ENCODE measurements at regions not wholly inside any gene's neighbourhood (a gene's known extent, or its start where the extent isn't known, plus 50 kb on each side); places are given as distances from the start of the nearest gene placed in this dataset.

- no peaks in the 10 kb centered on the region for H3K27me3 Mint-ChIP-seq
- H3K9me3 Mint-ChIP-seq, result peaks cover 0 to 20% (median 0%) of the 10 kb centered on the region in 5 donors
- ChIA-PET CTCF (no interaction called here), POLR2A (no interaction called here)
- H3K27me3 ChIP-seq (ENCODE audit: insufficient read depth, low read length, poor library complexity, severe bottlenecking), result no peaks in the 10 kb centered on the region
- H3K9me3 ChIP-seq (ENCODE audit: low read length), result no peaks in the 10 kb centered on the region
- H3K27ac Mint-ChIP-seq, result no peak overlapping the region
- no peaks in the 10 kb centered on the region for H3K36me3 Mint-ChIP-seq
- no peaks in the 10 kb centered on the region for H3K4me1 Mint-ChIP-seq
- no peak overlapping the region for H3K27ac ChIP-seq (ENCODE audit: low read depth, low read length)
- no peak for DNase-seq
- no peaks in the 10 kb centered on the region for H3K4me1 ChIP-seq (ENCODE audit: insufficient read depth, low read length)
- H3K4me3 ChIP-seq (ENCODE audit: low read length), result no peak overlapping the region
- no peaks in the 10 kb centered on the region for H3K36me3 ChIP-seq (ENCODE audit: insufficient read depth, low read length)
- H3K4me3 Mint-ChIP-seq, result no peak overlapping the region
These were observed 911.8 kb downstream of the CENPC start for GRCh38 chr4:66633477-66633876.

- no peak overlapping the region for H3K27ac Mint-ChIP-seq
- CTCF ChIA-PET, result no interaction called here
- POLR2A ChIA-PET, result no interaction called here
- H3K27me3 ChIP-seq (ENCODE audit: insufficient read depth, low read length, poor library complexity, severe bottlenecking), result no peaks in the 10 kb centered on the region
- H3K9me3 Mint-ChIP-seq, result peaks cover 0 to 20% (median 0%) of the 10 kb centered on the region in 5 donors
- H3K27me3 Mint-ChIP-seq, result no peaks in the 10 kb centered on the region
- no peaks in the 10 kb centered on the region for H3K36me3 Mint-ChIP-seq
- no peak overlapping the region for H3K4me3 Mint-ChIP-seq
- no peak overlapping the region for H3K27ac ChIP-seq (ENCODE audit: low read depth, low read length)
- H3K4me3 ChIP-seq (ENCODE audit: low read length), result no peak overlapping the region
- H3K9me3 ChIP-seq (ENCODE audit: low read length), result no peaks in the 10 kb centered on the region
- H3K4me1 ChIP-seq (ENCODE audit: insufficient read depth, low read length), result no peaks in the 10 kb centered on the region
- H3K4me1 Mint-ChIP-seq, result no peaks in the 10 kb centered on the region
- H3K36me3 ChIP-seq (ENCODE audit: insufficient read depth, low read length), result no peaks in the 10 kb centered on the region
- DNase-seq, result no peak
These were observed 915.4 kb downstream of the CENPC start for GRCh38 chr4:66629927-66630326.

GRCh38 chr4:66628146-66628545 is 917.2 kb downstream of the CENPC start:
- POLR2A ChIA-PET, result no interaction called here
- Mint-ChIP-seq H3K27me3 (no peaks in the 10 kb centered on the region), H3K36me3 (no peaks in the 10 kb centered on the region), H3K27ac (no peak overlapping the region), H3K9me3 (peaks cover 0 to 20% (median 2%) of the 10 kb centered on the region in 5 donors), H3K4me3 (no peak overlapping the region), H3K4me1 (no peaks in the 10 kb centered on the region)
- Histone ChIP-seq H3K27me3 (ENCODE audit: insufficient read depth, low read length, poor library complexity, severe bottlenecking) (no peaks in the 10 kb centered on the region), H3K9me3 (ENCODE audit: low read length) (no peaks in the 10 kb centered on the region), H3K27ac (ENCODE audit: low read depth, low read length) (no peak overlapping the region), H3K36me3 (ENCODE audit: insufficient read depth, low read length) (no peaks in the 10 kb centered on the region), H3K4me1 (ENCODE audit: insufficient read depth, low read length) (no peaks in the 10 kb centered on the region), H3K4me3 (ENCODE audit: low read length) (no peak overlapping the region)
- DNase-seq, result no peak
- CTCF ChIA-PET, result no interaction called here

GRCh38 chr4:66625480-66625879 is 919.8 kb downstream of the CENPC start:
- CTCF ChIA-PET, result no interaction called here
- no peak overlapping the region for H3K4me3 ChIP-seq (ENCODE audit: low read length)
- H3K27ac ChIP-seq (ENCODE audit: low read depth, low read length), result no peak overlapping the region
- no peaks in the 10 kb centered on the region for H3K9me3 ChIP-seq (ENCODE audit: low read length)
- H3K4me1 Mint-ChIP-seq, result no peaks in the 10 kb centered on the region
- no peaks in the 10 kb centered on the region for H3K27me3 ChIP-seq (ENCODE audit: insufficient read depth, low read length, poor library complexity, severe bottlenecking)
- no peak overlapping the region for H3K4me3 Mint-ChIP-seq
- no peak overlapping the region for H3K27ac Mint-ChIP-seq
- H3K36me3 ChIP-seq (ENCODE audit: insufficient read depth, low read length), result no peaks in the 10 kb centered on the region
- peaks cover 4 to 20% (median 5%) of the 10 kb centered on the region in 5 donors for H3K9me3 Mint-ChIP-seq
- H3K4me1 ChIP-seq (ENCODE audit: insufficient read depth, low read length), result no peaks in the 10 kb centered on the region
- DNase-seq, result no peak
- H3K27me3 Mint-ChIP-seq, result no peaks in the 10 kb centered on the region
- no peaks in the 10 kb centered on the region for H3K36me3 Mint-ChIP-seq
- POLR2A ChIA-PET, result no interaction called here

GRCh38 chr4:66613591-66613990 is 931.7 kb downstream of the CENPC start:
- Mint-ChIP-seq H3K27ac (no peak overlapping the region), H3K27me3 (no peaks in the 10 kb centered on the region), H3K36me3 (no peaks in the 10 kb centered on the region), H3K9me3 (peaks cover 2 to 41% (median 17%) of the 10 kb centered on the region in 5 donors), H3K4me1 (no peaks in the 10 kb centered on the region), H3K4me3 (no peak overlapping the region)
- no peak for DNase-seq
- no peaks in the 10 kb centered on the region for H3K4me1 ChIP-seq (ENCODE audit: insufficient read depth, low read length)
- ChIA-PET POLR2A (no interaction called here), CTCF (no interaction called here)
- H3K27ac ChIP-seq (ENCODE audit: low read depth, low read length), result no peak overlapping the region
- H3K36me3 ChIP-seq (ENCODE audit: insufficient read depth, low read length), result no peaks in the 10 kb centered on the region
- no peaks in the 10 kb centered on the region for H3K9me3 ChIP-seq (ENCODE audit: low read length)
- H3K4me3 ChIP-seq (ENCODE audit: low read length), result no peak overlapping the region
- no peaks in the 10 kb centered on the region for H3K27me3 ChIP-seq (ENCODE audit: insufficient read depth, low read length, poor library complexity, severe bottlenecking)

GRCh38 chr4:66609014-66609413 is 936.3 kb downstream of the CENPC start:
- CTCF ChIA-PET, result no interaction called here

GRCh38 chr4:66606908-66607307 is 936.6 kb upstream of the EPHA5 start:
- no peaks in the 10 kb centered on the region for H3K36me3 ChIP-seq (ENCODE audit: insufficient read depth, low read length)
- ChIA-PET POLR2A (no interaction called here), CTCF (no interaction called here)
- no peaks in the 10 kb centered on the region for H3K4me1 ChIP-seq (ENCODE audit: insufficient read depth, low read length)
- Mint-ChIP-seq H3K36me3 (no peaks in the 10 kb centered on the region), H3K27ac (no peak overlapping the region), H3K27me3 (no peaks in the 10 kb centered on the region), H3K4me1 (no peaks in the 10 kb centered on the region), H3K4me3 (no peak overlapping the region), H3K9me3 (peaks cover 2 to 16% (median 5%) of the 10 kb centered on the region in 5 donors)
- no peak for DNase-seq
- H3K27me3 ChIP-seq (ENCODE audit: insufficient read depth, low read length, poor library complexity, severe bottlenecking), result no peaks in the 10 kb centered on the region
- no peak overlapping the region for H3K4me3 ChIP-seq (ENCODE audit: low read length)
- no peaks in the 10 kb centered on the region for H3K9me3 ChIP-seq (ENCODE audit: low read length)
- no peak overlapping the region for H3K27ac ChIP-seq (ENCODE audit: low read depth, low read length)

More at GRCh38 chr4:66609014-66609413, 936.3 kb downstream of the CENPC start:
- H3K4me3 ChIP-seq (ENCODE audit: low read length), result no peak overlapping the region
- Mint-ChIP-seq H3K27me3 (no peaks in the 10 kb centered on the region), H3K4me3 (no peak overlapping the region), H3K36me3 (no peaks in the 10 kb centered on the region), H3K4me1 (no peaks in the 10 kb centered on the region), H3K27ac (no peak overlapping the region), H3K9me3 (peaks cover 0 to 19% (median 6%) of the 10 kb centered on the region in 5 donors)
- no peaks in the 10 kb centered on the region for H3K36me3 ChIP-seq (ENCODE audit: insufficient read depth, low read length)
- H3K27ac ChIP-seq (ENCODE audit: low read depth, low read length), result no peak overlapping the region
- no peak for DNase-seq
- H3K9me3 ChIP-seq (ENCODE audit: low read length), result no peaks in the 10 kb centered on the region
- H3K27me3 ChIP-seq (ENCODE audit: insufficient read depth, low read length, poor library complexity, severe bottlenecking), result no peaks in the 10 kb centered on the region
- H3K4me1 ChIP-seq (ENCODE audit: insufficient read depth, low read length), result no peaks in the 10 kb centered on the region
- POLR2A ChIA-PET, result no interaction called here

GRCh38 chr4:66606215-66606614 is 935.9 kb upstream of the EPHA5 start:
- Mint-ChIP-seq H3K4me1 (no peaks in the 10 kb centered on the region), H3K9me3 (peaks cover 2 to 23% (median 5%) of the 10 kb centered on the region in 5 donors), H3K4me3 (no peak overlapping the region), H3K27ac (no peak overlapping the region), H3K27me3 (no peaks in the 10 kb centered on the region), H3K36me3 (no peaks in the 10 kb centered on the region)
- no peaks in the 10 kb centered on the region for H3K27me3 ChIP-seq (ENCODE audit: insufficient read depth, low read length, poor library complexity, severe bottlenecking)
- CTCF ChIA-PET, result no interaction called here
- H3K9me3 ChIP-seq (ENCODE audit: low read length), result no peaks in the 10 kb centered on the region
- POLR2A ChIA-PET, result no interaction called here
- H3K27ac ChIP-seq (ENCODE audit: low read depth, low read length), result no peak overlapping the region
- no peak overlapping the region for H3K4me3 ChIP-seq (ENCODE audit: low read length)
- no peaks in the 10 kb centered on the region for H3K4me1 ChIP-seq (ENCODE audit: insufficient read depth, low read length)
- DNase-seq, result no peak
- H3K36me3 ChIP-seq (ENCODE audit: insufficient read depth, low read length), result no peaks in the 10 kb centered on the region

GRCh38 chr4:66604192-66604591 is 933.9 kb upstream of the EPHA5 start:
- no peak for DNase-seq
- H3K4me1 Mint-ChIP-seq, result no peaks in the 10 kb centered on the region
- peaks cover 5 to 23% (median 8%) of the 10 kb centered on the region in 5 donors for H3K9me3 Mint-ChIP-seq
- no peaks in the 10 kb centered on the region for H3K36me3 Mint-ChIP-seq
- H3K36me3 ChIP-seq (ENCODE audit: insufficient read depth, low read length), result no peaks in the 10 kb centered on the region
- no peaks in the 10 kb centered on the region for H3K9me3 ChIP-seq (ENCODE audit: low read length)
- ChIA-PET CTCF (no interaction called here), POLR2A (no interaction called here)
- no peak overlapping the region for H3K4me3 ChIP-seq (ENCODE audit: low read length)
- no peak overlapping the region for H3K4me3 Mint-ChIP-seq
- H3K27me3 Mint-ChIP-seq, result no peaks in the 10 kb centered on the region
- H3K27ac ChIP-seq (ENCODE audit: low read depth, low read length), result no peak overlapping the region
- H3K27ac Mint-ChIP-seq, result no peak overlapping the region
- no peaks in the 10 kb centered on the region for H3K4me1 ChIP-seq (ENCODE audit: insufficient read depth, low read length)
- no peaks in the 10 kb centered on the region for H3K27me3 ChIP-seq (ENCODE audit: insufficient read depth, low read length, poor library complexity, severe bottlenecking)

All from CD8-positive, alpha-beta memory T cell (primary cell).